Osteocyte (in vitro differentiated cells): ENCODE measurements at regions not wholly inside any gene's neighbourhood (a gene's known extent, or its start where the extent isn't known, plus 50 kb on each side); places are given as distances from the start of the nearest gene placed in this dataset.

ENCODE experiments used
- DNase-seq: peaks from one replicate; pipeline ENCODE4 v3.0.0; 2021; ENCODE audit warnings: mixed read lengths; ENCODE audit not compliant: unreplicated experiment; ENCODE audit errors: extremely low spot score
- H3K27ac Mint-ChIP-seq: one replicate; pipeline ENCODE4 v1.8.0; 2021; ENCODE audit warnings: mild to moderate bottlenecking, mixed read lengths; ENCODE audit not compliant: unreplicated experiment
- H3K27me3 Mint-ChIP-seq: one replicate; pipeline ENCODE4 v1.8.0; 2021; ENCODE audit warnings: mixed read lengths; ENCODE audit not compliant: unreplicated experiment
- H3K36me3 Mint-ChIP-seq: one replicate; pipeline ENCODE4 v1.8.0; 2021; ENCODE audit warnings: mixed read lengths; ENCODE audit not compliant: unreplicated experiment
- H3K4me1 Mint-ChIP-seq: one replicate; pipeline ENCODE4 v1.8.0; 2021; ENCODE audit warnings: mixed read lengths; ENCODE audit not compliant: unreplicated experiment
- H3K4me3 Mint-ChIP-seq: one replicate; pipeline ENCODE4 v1.8.0; 2021; ENCODE audit warnings: mild to moderate bottlenecking, moderate library complexity, mixed read lengths; ENCODE audit not compliant: unreplicated experiment
- H3K9me3 Mint-ChIP-seq: one replicate; pipeline ENCODE4 v1.8.0; 2021; ENCODE audit warnings: mixed read lengths; ENCODE audit not compliant: unreplicated experiment
- TF ChIP-seq, protein P1 (sequence below): fragments of 200-600 bp; sonication (generic); IDR thresholded peaks from 2 replicates; pipeline ENCODE4 v1.5.0; 2021; ENCODE audit warnings: antibody characterized with exemption, mild to moderate bottlenecking, moderate library complexity

DNA sequence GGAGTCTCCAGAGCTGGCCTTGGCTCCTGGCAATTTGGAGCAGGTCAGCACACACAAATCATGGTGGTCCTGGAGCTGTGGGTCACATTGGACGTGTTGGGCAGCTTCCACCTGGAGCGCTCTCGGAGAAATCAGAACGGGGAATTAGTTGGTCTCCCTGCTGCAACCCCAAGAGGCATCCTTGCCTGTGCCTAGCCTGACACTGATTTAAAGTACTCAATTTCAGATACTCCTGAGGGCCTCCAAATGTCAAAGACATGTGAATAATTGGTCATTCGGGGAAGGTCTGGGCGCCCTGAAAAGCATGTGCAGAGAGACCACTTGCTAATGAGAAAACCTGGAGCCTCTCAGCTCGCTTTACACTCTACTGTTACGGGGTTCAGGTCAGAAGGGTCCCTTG, 145.5 kb upstream of the AGAP1 start:
- peaks cover 28% of the 10 kb centered on the region for H3K27me3 Mint-ChIP-seq

GRCh38 chr2:235350234-235350633, 143.6 kb upstream of the AGAP1 start:
- Mint-ChIP-seq H3K9me3 (peaks cover 5% of the 10 kb centered on the region), H3K36me3 (no peaks in the 10 kb centered on the region), H3K27me3 (peaks cover 37% of the 10 kb centered on the region), H3K4me3 (no peak overlapping the region), H3K27ac (no peak overlapping the region), H3K4me1 (peaks cover 4% of the 10 kb centered on the region)
- DNase-seq: no peak
- TF ChIP-seq, protein P1, sequence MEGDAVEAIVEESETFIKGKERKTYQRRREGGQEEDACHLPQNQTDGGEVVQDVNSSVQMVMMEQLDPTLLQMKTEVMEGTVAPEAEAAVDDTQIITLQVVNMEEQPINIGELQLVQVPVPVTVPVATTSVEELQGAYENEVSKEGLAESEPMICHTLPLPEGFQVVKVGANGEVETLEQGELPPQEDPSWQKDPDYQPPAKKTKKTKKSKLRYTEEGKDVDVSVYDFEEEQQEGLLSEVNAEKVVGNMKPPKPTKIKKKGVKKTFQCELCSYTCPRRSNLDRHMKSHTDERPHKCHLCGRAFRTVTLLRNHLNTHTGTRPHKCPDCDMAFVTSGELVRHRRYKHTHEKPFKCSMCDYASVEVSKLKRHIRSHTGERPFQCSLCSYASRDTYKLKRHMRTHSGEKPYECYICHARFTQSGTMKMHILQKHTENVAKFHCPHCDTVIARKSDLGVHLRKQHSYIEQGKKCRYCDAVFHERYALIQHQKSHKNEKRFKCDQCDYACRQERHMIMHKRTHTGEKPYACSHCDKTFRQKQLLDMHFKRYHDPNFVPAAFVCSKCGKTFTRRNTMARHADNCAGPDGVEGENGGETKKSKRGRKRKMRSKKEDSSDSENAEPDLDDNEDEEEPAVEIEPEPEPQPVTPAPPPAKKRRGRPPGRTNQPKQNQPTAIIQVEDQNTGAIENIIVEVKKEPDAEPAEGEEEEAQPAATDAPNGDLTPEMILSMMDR: no peak

More for the DNA sequence above, 145.5 kb upstream of the AGAP1 start:
- no peak overlapping the region for H3K27ac Mint-ChIP-seq
- no peak overlapping the region for H3K4me3 Mint-ChIP-seq
- peaks cover 4% of the 10 kb centered on the region for H3K4me1 Mint-ChIP-seq
- no peak for DNase-seq
- TF ChIP-seq, protein P1: no peak
- no peaks in the 10 kb centered on the region for H3K36me3 Mint-ChIP-seq
- peaks cover 5% of the 10 kb centered on the region for H3K9me3 Mint-ChIP-seq

- DNase-seq: no peak
- peaks cover 3% of the 10 kb centered on the region for H3K4me1 Mint-ChIP-seq
- peaks cover 40% of the 10 kb centered on the region for H3K27me3 Mint-ChIP-seq
- TF ChIP-seq, protein P1: no peak
- no peaks in the 10 kb centered on the region for H3K36me3 Mint-ChIP-seq
- H3K9me3 Mint-ChIP-seq: peaks cover 2% of the 10 kb centered on the region
- no peak overlapping the region for H3K27ac Mint-ChIP-seq
- no peak overlapping the region for H3K4me3 Mint-ChIP-seq
These were observed 141.3 kb upstream of the AGAP1 start for GRCh38 chr2:235352541-235352940.

DNA sequence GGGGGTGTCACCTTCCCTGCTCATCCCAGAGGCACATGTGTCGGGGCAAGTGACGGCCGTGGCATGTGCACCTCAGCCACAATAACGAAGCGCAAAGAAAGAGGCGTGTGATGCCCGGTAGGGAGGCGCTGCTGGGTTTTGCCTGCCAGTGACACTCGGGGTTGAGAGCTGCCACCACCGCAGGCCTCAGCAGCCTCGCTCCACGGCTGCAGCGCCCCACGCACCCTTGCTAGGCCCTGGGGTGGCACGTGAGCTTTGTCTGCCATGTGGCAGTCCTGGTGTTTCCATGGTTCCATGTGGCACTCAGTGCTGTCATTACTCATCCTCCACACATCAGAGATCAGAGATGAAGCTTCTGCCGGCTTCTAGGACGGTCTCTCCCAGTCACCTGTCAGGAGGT, 136.0 kb upstream of the AGAP1 start:
- Mint-ChIP-seq H3K9me3 (no peaks in the 10 kb centered on the region), H3K27me3 (peaks cover 36% of the 10 kb centered on the region), H3K36me3 (no peaks in the 10 kb centered on the region), H3K27ac (no peak overlapping the region), H3K4me1 (no peaks in the 10 kb centered on the region), H3K4me3 (no peak overlapping the region)
- no peak for DNase-seq
- TF ChIP-seq, protein P1: no peak

DNA sequence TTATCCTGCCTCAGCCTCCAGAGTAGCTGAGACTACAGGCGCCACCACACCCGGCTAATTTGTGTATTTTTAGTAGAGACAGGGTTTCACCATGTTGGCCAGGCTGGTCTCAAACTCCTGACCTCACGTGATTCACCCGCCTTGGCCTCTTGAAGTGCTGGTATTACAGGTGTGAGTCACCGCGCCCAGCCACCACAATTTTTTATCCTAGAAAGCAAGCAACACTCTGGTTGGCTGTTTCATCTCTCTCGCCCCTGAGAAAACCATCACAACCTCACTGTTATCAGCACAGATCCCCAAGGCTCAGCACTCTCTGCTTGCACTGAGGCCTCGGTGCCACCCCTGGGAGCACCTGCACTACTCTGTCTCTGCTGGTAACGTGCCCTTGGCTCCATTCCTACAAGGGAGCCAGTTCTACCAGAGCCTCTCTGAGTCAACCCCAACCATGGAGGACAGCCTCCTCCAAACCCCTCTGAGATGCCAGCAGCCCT, 134.8 kb upstream of the AGAP1 start:
- no peaks in the 10 kb centered on the region for H3K4me1 Mint-ChIP-seq
- H3K36me3 Mint-ChIP-seq: no peaks in the 10 kb centered on the region
- no peak overlapping the region for H3K4me3 Mint-ChIP-seq
- no peak overlapping the region for H3K27ac Mint-ChIP-seq
- peaks cover 40% of the 10 kb centered on the region for H3K27me3 Mint-ChIP-seq
- no peak for DNase-seq
- H3K9me3 Mint-ChIP-seq: no peaks in the 10 kb centered on the region
- TF ChIP-seq, protein P1: no peak
